H1 (cell line): ENCODE measurements at regions not wholly inside any gene's neighbourhood (a gene's known extent, or its start where the extent isn't known, plus 50 kb on each side); places are given as distances from the start of the nearest gene placed in this dataset.

Source experiments
- CTCF ChIA-PET: fragments of 300-600 bp; sonication (Branson Sonifier 250); formaldehyde crosslinking; loops from one replicate; lab custom pipeline; 2021; ENCODE audit not compliant: partially characterized antibody; lab: Charles Lee
- POLR2A ChIA-PET: fragments of 300-600 bp; sonication (Branson Sonifier 250); formaldehyde crosslinking; loops from one replicate; lab custom pipeline; 2021; ENCODE audit warnings: inconsistent platforms; ENCODE audit not compliant: partially characterized antibody; lab: Charles Lee
- DNase-seq, 2 experiments: peaks; one replicate each; pipeline versions ENCODE4 v3.0.0 to v3.0.0-alpha.2; 2010 to 2022; ENCODE audit warnings: low spot score in 2 of 2, low read depth in 1 of 2, mixed read lengths in 1 of 2
- FAIRE-seq: peaks from 2 replicates; lab custom pipeline; 2011; peaks lifted over from hg19 to GRCh38; lab: Jason Lieb, UNC
- H2AFZ ChIP-seq: 2 replicates; pipeline ENCODE4 v1.8.1; 2012; ENCODE audit warnings: low read length, inconsistent platforms
- H2AK5ac ChIP-seq: 2 replicates; pipeline ENCODE4 v1.6.1; 2013; ENCODE audit warnings: low read depth, low read length
- H2BK120ac ChIP-seq: replicated peaks from 2 replicates; pipeline ENCODE3; 2013; ENCODE audit warnings: low read depth, low read length, inconsistent platforms
- H2BK12ac ChIP-seq: 2 replicates; pipeline ENCODE4 v1.6.1; 2013; ENCODE audit warnings: low read depth, low read length
- H2BK15ac ChIP-seq: 2 replicates; pipeline ENCODE4 v1.6.1; 2013; ENCODE audit warnings: low read length
- H2BK20ac ChIP-seq: 2 replicates; pipeline ENCODE4 v1.6.1; 2013; ENCODE audit warnings: low read length
- H2BK5ac ChIP-seq: 2 replicates; pipeline ENCODE4 v1.6.1; 2013; ENCODE audit warnings: low read depth, low read length
- H3K14ac ChIP-seq: 2 replicates; pipeline ENCODE4 v1.6.1; 2013; ENCODE audit warnings: inconsistent platforms; ENCODE audit not compliant: insufficient read length
- H3K18ac ChIP-seq: 2 replicates; pipeline ENCODE4 v1.6.1; 2013; ENCODE audit warnings: low read length; ENCODE audit errors: extremely low read depth
- H3K23ac ChIP-seq: 2 replicates; pipeline ENCODE4 v1.6.1; 2013; ENCODE audit warnings: inconsistent platforms; ENCODE audit not compliant: insufficient read length
- H3K23me2 ChIP-seq: 2 replicates; pipeline ENCODE4 v1.6.1; 2013; ENCODE audit warnings: low read depth, low read length
- H3K27ac ChIP-seq: 2 replicates; pipeline ENCODE4 v1.6.1; 2011; ENCODE audit warnings: low read depth, low read length, inconsistent platforms
- H3K27me3 ChIP-seq, 4 experiments: replicated peaks in 1 of 4; 1 replicate in 1 of 4; 2 replicates in 3 of 4; pipeline versions ENCODE4 v1.6.1 to v1.8.1; 2011 to 2013; ENCODE audit warnings: low read length in 3 of 4, mild to moderate bottlenecking in 3 of 4, inconsistent platforms in 2 of 4, mixed read lengths in 2 of 4, moderate library complexity in 1 of 4; ENCODE audit not compliant: control insufficient read depth in 3 of 4, insufficient read depth in 3 of 4; ENCODE audit errors: extremely low read depth in 1 of 4
- H3K36me3 ChIP-seq, 4 experiments: 2 replicates each; pipeline versions ENCODE4 v1.6.1 to v1.8.1; 2011 to 2013; ENCODE audit warnings: mild to moderate bottlenecking in 4 of 4, low read length in 3 of 4, moderate library complexity in 2 of 4, control low read depth in 1 of 4, inconsistent platforms in 1 of 4; ENCODE audit not compliant: insufficient read depth in 4 of 4, control insufficient read depth in 2 of 4
- H3K4ac ChIP-seq: replicated peaks from 2 replicates; pipeline ENCODE3; 2013; ENCODE audit warnings: low read length, low read depth, mixed read lengths, inconsistent platforms; ENCODE audit not compliant: insufficient read length
- H3K4me1 ChIP-seq, 4 experiments: replicated peaks in 1 of 4; 1 replicate in 1 of 4; 2 replicates in 3 of 4; pipeline versions ENCODE4 v1.6.1 to v1.8.1; 2011 to 2013; ENCODE audit warnings: low read length in 3 of 4, inconsistent platforms in 2 of 4, mixed read lengths in 1 of 4; ENCODE audit not compliant: insufficient read depth in 4 of 4, control insufficient read depth in 3 of 4
- H3K4me2 ChIP-seq, 2 experiments: 2 replicates each; pipeline versions ENCODE4 v1.6.1 to v1.8.1; 2011 to 2013; ENCODE audit warnings: low read depth in 2 of 2, low read length in 2 of 2, control low read depth in 1 of 2, inconsistent platforms in 1 of 2, mild to moderate bottlenecking in 1 of 2; ENCODE audit not compliant: insufficient read depth in 1 of 2
- H3K4me3 ChIP-seq, 4 experiments: fragments of 200-600, 300-600 bp in 1 of 4; sonication (generic), shearing (Covaris generic), sonication (Bioruptor Twin) in 1 of 4; 2 replicates each; pipeline versions ENCODE4 v1.5.1 to v1.8.1; 2011 to 2016; ENCODE audit warnings: low read length in 4 of 4, low read depth in 3 of 4, control low read depth in 2 of 4, inconsistent platforms in 2 of 4, mild to moderate bottlenecking in 2 of 4, mixed read lengths in 1 of 4, moderate library complexity in 1 of 4; ENCODE audit not compliant: insufficient read depth in 2 of 4; ENCODE audit errors: extremely low read depth in 1 of 4
- H3K56ac ChIP-seq: replicated peaks from 2 replicates; pipeline ENCODE3; 2013; ENCODE audit warnings: low read depth, mild to moderate bottlenecking, mixed read lengths, low read length, inconsistent platforms; ENCODE audit not compliant: insufficient read length
- H3K79me1 ChIP-seq: 2 replicates; pipeline ENCODE4 v1.6.1; 2013; ENCODE audit warnings: low read depth, low read length, control low read depth
- H3K79me2 ChIP-seq, 2 experiments: 2 replicates each; pipeline versions ENCODE4 v1.6.1 to v1.8.1; 2012 to 2013; ENCODE audit warnings: low read length in 2 of 2, mild to moderate bottlenecking in 2 of 2, inconsistent platforms in 1 of 2; ENCODE audit not compliant: insufficient read depth in 2 of 2, control insufficient read depth in 1 of 2
- H3K9ac ChIP-seq, 4 experiments: replicated peaks in 1 of 4; 1 replicate in 1 of 4; 2 replicates in 3 of 4; pipeline versions ENCODE4 v1.6.1 to v1.8.1; 2011 to 2013; ENCODE audit warnings: low read depth in 3 of 4, low read length in 3 of 4, control low read depth in 2 of 4, mild to moderate bottlenecking in 2 of 4, moderate library complexity in 2 of 4, inconsistent platforms in 1 of 4; ENCODE audit errors: extremely low read depth in 1 of 4
- H3K9me3 ChIP-seq, 2 experiments: 2 replicates each; pipeline versions ENCODE4 v1.6.1 to v1.8.1; 2012 to 2013; ENCODE audit warnings: mild to moderate bottlenecking in 2 of 2, moderate library complexity in 2 of 2, control low read depth in 1 of 2, inconsistent platforms in 1 of 2, low read depth in 1 of 2, low read length in 1 of 2, mixed read lengths in 1 of 2; ENCODE audit not compliant: insufficient read depth in 2 of 2
- H4K20me1 ChIP-seq, 2 experiments: replicated peaks in 1 of 2; 2 replicates each; pipeline versions ENCODE3 to v1.8.1; 2011 to 2013; ENCODE audit warnings: inconsistent platforms in 2 of 2, low read length in 2 of 2, mild to moderate bottlenecking in 1 of 2; ENCODE audit not compliant: insufficient read depth in 2 of 2, control insufficient read depth in 1 of 2
- H4K5ac ChIP-seq: 2 replicates; pipeline ENCODE4 v1.6.1; 2013; ENCODE audit warnings: low read length, low read depth, mixed read lengths, inconsistent platforms; ENCODE audit not compliant: insufficient read length
- H4K8ac ChIP-seq: 2 replicates; pipeline ENCODE4 v1.8.0; 2013; ENCODE audit warnings: mild to moderate bottlenecking, moderate library complexity, low read length, inconsistent platforms; ENCODE audit not compliant: insufficient read depth; ENCODE audit errors: extremely low read depth
- H4K91ac ChIP-seq: replicated peaks from 2 replicates; pipeline ENCODE3; 2013; ENCODE audit warnings: low read length, mixed read lengths, inconsistent platforms; ENCODE audit not compliant: insufficient read length
- CHD2 ChIP-seq: IDR thresholded peaks from 2 replicates; pipeline ENCODE4 v1.6.1; 2012; ENCODE audit warnings: low read length, improper control_type of control experiment
- JUN ChIP-seq: IDR thresholded peaks from 2 replicates; pipeline ENCODE4 v1.6.1; 2011; ENCODE audit warnings: low read depth, mild to moderate bottlenecking, improper control_type of control experiment, low read length
- JUND ChIP-seq: IDR thresholded peaks from 2 replicates; pipeline ENCODE4 v1.6.1; 2011; ENCODE audit warnings: mild to moderate bottlenecking, improper control_type of control experiment, low read length
- MAFK ChIP-seq: IDR thresholded peaks from 2 replicates; pipeline ENCODE4 v1.6.1; 2012; ENCODE audit warnings: low read depth, mild to moderate bottlenecking, improper control_type of control experiment, low read length
- MAX ChIP-seq: IDR thresholded peaks from 2 replicates; pipeline ENCODE4 v1.6.1; 2012; ENCODE audit warnings: inconsistent platforms
- RAD21 ChIP-seq, 2 experiments: IDR thresholded peaks in 1 of 2; conservative IDR thresholded peaks in 1 of 2; 2 replicates each; pipeline ENCODE4 v1.6.1; 2011; ENCODE audit warnings: low read depth in 2 of 2, low read length in 2 of 2, improper control_type of control experiment in 1 of 2, inconsistent platforms in 1 of 2, mild to moderate bottlenecking in 1 of 2, moderate library complexity in 1 of 2
- RFX5 ChIP-seq: IDR thresholded peaks from 2 replicates; pipeline ENCODE4 v1.6.1; 2011; ENCODE audit warnings: low read depth, low read length, improper control_type of control experiment, borderline replicate concordance
- SP1 ChIP-seq: IDR thresholded peaks from 2 replicates; pipeline ENCODE4 v1.6.1; 2011; ENCODE audit warnings: low read depth, low read length
- USF2 ChIP-seq: IDR thresholded peaks from 2 replicates; pipeline ENCODE4 v1.6.1; 2011; ENCODE audit warnings: low read length, improper control_type of control experiment
- WGBS, 2 experiments: shearing (Covaris generic) in 1 of 2; methylation state at CpG; one replicate each; pipeline versions ENCODE4 v1.1.6 to v1.1.7; 2013 to 2015; ENCODE audit warnings: low lambda C conversion rate in 2 of 2, mixed read lengths in 2 of 2, inconsistent platforms in 1 of 2, low coverage in 1 of 2, missing lambda C conversion rate in 1 of 2; ENCODE audit not compliant: insufficient replicate concordance in 2 of 2, insufficient coverage in 1 of 2, insufficient read length in 1 of 2; ENCODE audit errors: extremely low coverage in 1 of 2, missing lambda C conversion rate in 1 of 2; 5-methylcytosine and 5-hydroxymethylcytosine counted together

- no peak overlapping the region for H2BK120ac ChIP-seq
- POLR2A ChIA-PET = no interaction called here
These were observed 437.4 kb upstream of the SOX5 start for GRCh38 chr12:24386836-24387235.

More at GRCh38 chr12:24386836-24387235, 437.4 kb upstream of the SOX5 start:
- H3K4ac ChIP-seq = no peak overlapping the region
- H2AK5ac ChIP-seq = no peak overlapping the region
- H4K8ac ChIP-seq = no peak overlapping the region
- H3K27ac ChIP-seq = no peak overlapping the region
- no peak overlapping the region for H2AFZ ChIP-seq
- 91% methylated on average over 3 of the region's 3 CpGs; no CpG with 5 or more reads in 1 of the 2 experiments for WGBS, 2 experiments
- H2BK5ac ChIP-seq = no peak overlapping the region
- no peaks in the 10 kb centered on the region for H4K20me1 ChIP-seq
- no peaks in the 10 kb centered on the region for H3K79me1 ChIP-seq
- CTCF ChIA-PET = interaction anchor here (1.7 kb wide), 1 partner anchor 50 kb away, joined by 6 read pairs; no protein-coding TSS in a partner anchor
- H2BK12ac ChIP-seq = no peak overlapping the region
- peaks cover under 1 to 4% of the 10 kb centered on the region in 2 experiments; a peak in 2 of 4 replicates for H3K9me3 ChIP-seq
- no peak overlapping the region for H3K14ac ChIP-seq
- no peak overlapping the region for H3K9ac ChIP-seq
- no peak overlapping the region for H4K91ac ChIP-seq
- H3K4me3 ChIP-seq = no peak overlapping the region
- no peaks in the 10 kb centered on the region for H3K4me1 ChIP-seq
- H4K5ac ChIP-seq = no peak overlapping the region
- TF ChIP-seq MAX (no peak), RFX5 (no peak), MAFK (no peak), JUN (no peak), RAD21 (IDR thresholded peaks at IDR 0.05 in 1 of 2, conservative IDR thresholded peaks at IDR 0.05 in 1 of 2; ENCODE audit: low read depth in 2 of 2, low read length in 2 of 2) (no peak), USF2 (no peak), CHD2 (no peak), SP1 (no peak), JUND (no peak)
- DNase-seq (no peak), FAIRE-seq (no peak)
- no peaks in the 10 kb centered on the region for H3K36me3 ChIP-seq
- no peaks in the 10 kb centered on the region for H3K23me2 ChIP-seq
- H3K27me3 ChIP-seq = no peaks in the 10 kb centered on the region
- H3K23ac ChIP-seq = no peak overlapping the region
- H3K79me2 ChIP-seq = no peaks in the 10 kb centered on the region
- no peak overlapping the region for H3K4me2 ChIP-seq
- H3K56ac ChIP-seq = no peak overlapping the region
- H3K18ac ChIP-seq = no peak overlapping the region
- no peak overlapping the region for H2BK15ac ChIP-seq
- no peak overlapping the region for H2BK20ac ChIP-seq
